ENCODE measurements at regions not wholly inside any gene's neighbourhood (a gene's known extent, or its start where the extent isn't known, plus 50 kb on each side); places are given as distances from the start of the nearest gene placed in this dataset.
A peak's percentile ranks its signal among the peaks of the same experiment; 100 is the strongest.

GRCh38 chr2:100212850-100213249 lies 70.5 kb upstream of the AFF3 start:
- H3K4me3 ChIP-seq (replicated peaks in 1 of 2; ENCODE audit: low read depth in 2 of 2, low read length in 2 of 2): no peak overlapping the region
- TF ChIP-seq, protein P1, sequence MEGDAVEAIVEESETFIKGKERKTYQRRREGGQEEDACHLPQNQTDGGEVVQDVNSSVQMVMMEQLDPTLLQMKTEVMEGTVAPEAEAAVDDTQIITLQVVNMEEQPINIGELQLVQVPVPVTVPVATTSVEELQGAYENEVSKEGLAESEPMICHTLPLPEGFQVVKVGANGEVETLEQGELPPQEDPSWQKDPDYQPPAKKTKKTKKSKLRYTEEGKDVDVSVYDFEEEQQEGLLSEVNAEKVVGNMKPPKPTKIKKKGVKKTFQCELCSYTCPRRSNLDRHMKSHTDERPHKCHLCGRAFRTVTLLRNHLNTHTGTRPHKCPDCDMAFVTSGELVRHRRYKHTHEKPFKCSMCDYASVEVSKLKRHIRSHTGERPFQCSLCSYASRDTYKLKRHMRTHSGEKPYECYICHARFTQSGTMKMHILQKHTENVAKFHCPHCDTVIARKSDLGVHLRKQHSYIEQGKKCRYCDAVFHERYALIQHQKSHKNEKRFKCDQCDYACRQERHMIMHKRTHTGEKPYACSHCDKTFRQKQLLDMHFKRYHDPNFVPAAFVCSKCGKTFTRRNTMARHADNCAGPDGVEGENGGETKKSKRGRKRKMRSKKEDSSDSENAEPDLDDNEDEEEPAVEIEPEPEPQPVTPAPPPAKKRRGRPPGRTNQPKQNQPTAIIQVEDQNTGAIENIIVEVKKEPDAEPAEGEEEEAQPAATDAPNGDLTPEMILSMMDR (IDR thresholded peaks at IDR 0.05; ENCODE audit: low read depth, low read length): no peak
- DNase-seq (ENCODE audit: low read depth in 2 of 2): no peak

DNA sequence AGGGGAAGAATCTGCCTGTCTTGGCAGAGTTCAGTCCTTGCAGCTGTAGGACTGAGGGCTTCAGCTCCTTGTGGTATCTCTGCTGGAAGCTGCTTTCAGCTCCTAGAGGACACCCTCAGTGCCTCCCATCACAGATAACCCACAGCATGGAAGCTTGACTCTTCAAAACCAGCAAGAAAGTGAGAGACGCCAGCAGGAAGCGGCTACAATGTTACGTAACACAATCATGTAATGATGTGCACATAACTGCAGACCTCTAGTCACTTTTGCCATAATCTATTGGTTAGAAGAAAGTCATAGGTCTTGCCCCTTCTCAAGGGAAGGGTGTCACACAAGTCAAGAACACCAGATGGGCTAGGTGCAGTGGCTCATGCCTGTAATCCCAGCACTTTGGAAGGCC lies 69.1 kb upstream of the AFF3 start:
- TF ChIP-seq, protein P1 (IDR thresholded peaks at IDR 0.05; ENCODE audit: low read depth, low read length): no peak
- H3K4me3 ChIP-seq (replicated peaks in 1 of 2; ENCODE audit: low read depth in 2 of 2, low read length in 2 of 2): no peak overlapping the region

GRCh38 chr2:100208141-100208770 lies 65.9 kb upstream of the AFF3 start:
- DNase-seq (ENCODE audit: low read depth in 2 of 2): peak in 1 of 2 donors; percentile 33
- no peak overlapping the region for H3K4me3 ChIP-seq (replicated peaks in 1 of 2; ENCODE audit: low read depth in 2 of 2, low read length in 2 of 2)
- TF ChIP-seq, protein P1 (IDR thresholded peaks at IDR 0.05; ENCODE audit: low read depth, low read length): no peak

More for the DNA sequence above, 69.1 kb upstream of the AFF3 start:
- DNase-seq (ENCODE audit: low read depth in 2 of 2): no peak

GRCh38 chr2:100207411-100207885 lies 65.1 kb upstream of the AFF3 start:
- no peak overlapping the region for H3K4me3 ChIP-seq (replicated peaks in 1 of 2; ENCODE audit: low read depth in 2 of 2, low read length in 2 of 2)
- DNase-seq (ENCODE audit: low read depth in 2 of 2): no peak
- TF ChIP-seq, protein P1 (IDR thresholded peaks at IDR 0.05; ENCODE audit: low read depth, low read length): no peak

DNA sequence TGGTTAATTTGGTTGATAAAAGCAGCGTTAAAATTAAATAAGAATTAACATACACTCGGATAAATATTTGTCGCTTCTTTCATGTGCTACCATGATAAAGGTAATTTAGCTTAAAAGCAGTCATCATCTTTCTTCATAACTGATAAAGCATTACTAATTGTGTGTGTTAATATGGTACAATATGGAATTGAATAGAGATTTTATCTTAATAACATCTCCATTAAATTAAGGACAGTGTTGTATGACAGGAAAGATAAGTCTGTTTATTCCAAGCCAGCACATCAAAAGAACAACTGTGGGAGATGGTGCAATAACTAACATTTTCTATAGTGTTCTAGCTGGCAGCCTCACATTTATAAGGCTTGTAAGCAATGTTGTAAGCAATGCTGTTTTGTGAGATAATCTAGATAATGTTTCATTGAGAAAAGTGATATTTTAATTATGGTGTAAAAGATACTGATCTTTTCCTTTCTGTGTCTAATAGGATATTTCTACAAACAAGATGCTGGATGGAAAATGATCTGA lies 64.4 kb upstream of the AFF3 start:
- DNase-seq (ENCODE audit: low read depth in 2 of 2): no peak
- H3K4me3 ChIP-seq (replicated peaks in 1 of 2; ENCODE audit: low read depth in 2 of 2, low read length in 2 of 2): no peak overlapping the region
- TF ChIP-seq, protein P1 (IDR thresholded peaks at IDR 0.05; ENCODE audit: low read depth, low read length): no peak

DNA sequence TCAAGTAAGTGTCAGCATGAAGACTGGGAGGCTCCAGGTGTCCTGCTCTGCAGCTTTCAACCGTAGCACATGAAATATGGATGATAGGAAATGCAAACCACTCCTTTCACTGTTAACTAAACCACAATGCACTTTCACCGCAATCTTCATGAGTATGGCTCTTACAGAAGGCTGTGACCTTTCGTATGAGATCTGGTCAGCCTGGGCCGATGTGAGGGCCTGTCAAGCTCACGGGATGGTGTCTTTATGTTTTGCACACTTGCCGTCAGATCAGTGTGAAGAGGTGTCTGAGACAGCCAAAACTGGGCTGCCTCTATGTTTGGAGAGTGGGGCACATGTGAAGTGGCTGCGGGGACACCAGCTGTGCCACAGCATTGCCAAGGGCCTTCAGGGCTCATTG lies 62.8 kb upstream of the AFF3 start:
- DNase-seq (ENCODE audit: low read depth in 2 of 2): no peak
- no peak overlapping the region for H3K4me3 ChIP-seq (replicated peaks in 1 of 2; ENCODE audit: low read depth in 2 of 2, low read length in 2 of 2)
- TF ChIP-seq, protein P1 (IDR thresholded peaks at IDR 0.05; ENCODE audit: low read depth, low read length): no peak
